ENCODE measurements at regions not wholly inside any gene's neighbourhood (a gene's known extent, or its start where the extent isn't known, plus 50 kb on each side); places are given as distances from the start of the nearest gene placed in this dataset.

- no peak for DNase-seq (ENCODE audit: low read depth)
Observed at GRCh38 chr14:46290706-46291105, 360.9 kb downstream of the RPL10L start.

- no peak for DNase-seq (ENCODE audit: low read depth)
Observed at GRCh38 chr14:46279776-46280175, 371.8 kb downstream of the RPL10L start.

GRCh38 chr14:46279327-46279726 is 372.3 kb downstream of the RPL10L start:
- no peak for DNase-seq (ENCODE audit: low read depth)

GRCh38 chr14:46259536-46259935 is 392.0 kb downstream of the RPL10L start:
- no peak for DNase-seq (ENCODE audit: low read depth)

- DNase-seq (ENCODE audit: low read depth) = no peak
Observed at GRCh38 chr14:46256381-46256780, 395.2 kb downstream of the RPL10L start.

- DNase-seq (ENCODE audit: low read depth) = no peak
Observed at GRCh38 chr14:46250113-46250703, 401.4 kb downstream of the RPL10L start.

- DNase-seq (ENCODE audit: low read depth) = no peak
Observed at GRCh38 chr14:46248001-46248630, 403.5 kb downstream of the RPL10L start.

- DNase-seq (ENCODE audit: low read depth) = no peak
Observed at GRCh38 chr14:46245276-46245675, 406.3 kb downstream of the RPL10L start.

GRCh38 chr14:46233786-46234185 is 417.8 kb downstream of the RPL10L start:
- no peak for DNase-seq (ENCODE audit: low read depth)

- DNase-seq (ENCODE audit: low read depth) = no peak
Observed at GRCh38 chr14:46230540-46230939, 421.0 kb downstream of the RPL10L start.

- DNase-seq (ENCODE audit: low read depth) = no peak
Observed at GRCh38 chr14:46215801-46216200, 435.8 kb downstream of the RPL10L start.

GRCh38 chr14:46198676-46199075 is 452.9 kb downstream of the RPL10L start:
- no peak for DNase-seq (ENCODE audit: low read depth)

GRCh38 chr14:46197856-46198255 is 453.7 kb downstream of the RPL10L start:
- DNase-seq (ENCODE audit: low read depth) = no peak
